Neural progenitor cell (in vitro differentiated cells): ENCODE measurements at regions not wholly inside any gene's neighbourhood (a gene's known extent, or its start where the extent isn't known, plus 50 kb on each side); places are given as distances from the start of the nearest gene placed in this dataset.

Experiments used
- CTCF ChIP-seq: fragments of 200-600 bp; sonication (generic); IDR thresholded peaks from 2 replicates; pipeline ENCODE4 v1.5.1; 2017; ENCODE audit warnings: antibody characterized with exemption, mild to moderate bottlenecking
- EZH2 ChIP-seq: fragments of 200-600 bp; sonication (generic); IDR thresholded peaks from 2 replicates; pipeline ENCODE4 v1.6.1; 2017; ENCODE audit warnings: antibody characterized with exemption, mild to moderate bottlenecking, moderate library complexity
- EZH2phosphoT487 ChIP-seq: fragments of 200-600 bp; sonication (generic); IDR thresholded peaks from 2 replicates; pipeline ENCODE4 v1.6.1; 2017; ENCODE audit warnings: antibody characterized with exemption

GRCh38 chr15:46880791-46881190 lies 836.5 kb upstream of the SEMA6D start:
- TF ChIP-seq CTCF (no peak), EZH2phosphoT487 (no peak), EZH2 (no peak)
